Fibroblast of lung (primary cell): ENCODE measurements at regions not wholly inside any gene's neighbourhood (a gene's known extent, or its start where the extent isn't known, plus 50 kb on each side); places are given as distances from the start of the nearest gene placed in this dataset.

Source experiments
- DNase-seq, 2 donors: peaks; one replicate each; pipeline versions ENCODE4 v3.0.0 to v3.0.0-alpha.2; 2010; ENCODE audit warnings: low read depth in 2 of 2
- H2AFZ ChIP-seq: 2 replicates; pipeline ENCODE4 v1.5.1; 2012; ENCODE audit warnings: low read length, control low read depth, inconsistent platforms
- H3K27ac ChIP-seq: 2 replicates; pipeline ENCODE4 v1.5.1; 2011; ENCODE audit warnings: low read length, control low read depth; ENCODE audit not compliant: insufficient read depth
- H3K27me3 ChIP-seq: 2 replicates; pipeline ENCODE4 v1.5.1; 2011; ENCODE audit warnings: mild to moderate bottlenecking, low read length; ENCODE audit not compliant: control insufficient read depth, insufficient read depth
- H3K36me3 ChIP-seq: 2 replicates; pipeline ENCODE4 v1.5.1; 2011; ENCODE audit warnings: low read length; ENCODE audit not compliant: control insufficient read depth, insufficient read depth
- H3K4me1 ChIP-seq: 2 replicates; pipeline ENCODE4 v1.5.1; 2011; ENCODE audit warnings: low read length; ENCODE audit not compliant: control insufficient read depth, insufficient read depth; ENCODE audit errors: extremely low read depth
- H3K4me2 ChIP-seq: 2 replicates; pipeline ENCODE4 v1.5.1; 2011; ENCODE audit warnings: low read length, control low read depth; ENCODE audit not compliant: insufficient read depth; ENCODE audit errors: extremely low read depth
- H3K4me3 ChIP-seq, 4 experiments: fragments of 200-600 bp in 1 of 4; sonication (generic) in 1 of 4; replicated peaks in 1 of 4; 2 replicates each; pipeline ENCODE4 v1.5.1; 2011 to 2016; ENCODE audit warnings: low read length in 4 of 4, low read depth in 3 of 4, mild to moderate bottlenecking in 3 of 4, control low read depth in 2 of 4, inconsistent platforms in 1 of 4, mixed read lengths in 1 of 4; ENCODE audit not compliant: insufficient read depth in 1 of 4; ENCODE audit errors: control extremely low read depth in 1 of 4
- H3K79me2 ChIP-seq: 2 replicates; pipeline ENCODE4 v1.5.1; 2012; ENCODE audit warnings: mild to moderate bottlenecking, low read length, inconsistent platforms; ENCODE audit not compliant: control insufficient read depth, insufficient read depth
- H3K9ac ChIP-seq: 2 replicates; pipeline ENCODE4 v1.5.1; 2011; ENCODE audit warnings: mild to moderate bottlenecking, low read length, control low read depth; ENCODE audit not compliant: insufficient read depth
- H3K9me3 ChIP-seq: 2 replicates; pipeline ENCODE4 v1.5.1; 2012; ENCODE audit warnings: low read depth, low read length; ENCODE audit not compliant: control insufficient read depth, insufficient read depth
- H4K20me1 ChIP-seq: 2 replicates; pipeline ENCODE4 v1.5.1; 2011; ENCODE audit warnings: low read length; ENCODE audit not compliant: control insufficient read depth, insufficient read depth; ENCODE audit errors: extremely low read depth
- CTCF ChIP-seq, 2 donors: IDR thresholded peaks in 1 of 2; conservative IDR thresholded peaks in 1 of 2; 1 replicate in 1 of 2; 2 replicates in 1 of 2; pipeline ENCODE4 v1.5.1; 2011 to 2012; ENCODE audit warnings: low read length in 2 of 2, control low read depth in 1 of 2, inconsistent platforms in 1 of 2, low read depth in 1 of 2, mild to moderate bottlenecking in 1 of 2
- EZH2 ChIP-seq: IDR thresholded peaks from 2 replicates; pipeline ENCODE4 v1.5.1; 2012; ENCODE audit warnings: low read length, control low read depth, mild to moderate bottlenecking; ENCODE audit errors: missing control alignments

DNA sequence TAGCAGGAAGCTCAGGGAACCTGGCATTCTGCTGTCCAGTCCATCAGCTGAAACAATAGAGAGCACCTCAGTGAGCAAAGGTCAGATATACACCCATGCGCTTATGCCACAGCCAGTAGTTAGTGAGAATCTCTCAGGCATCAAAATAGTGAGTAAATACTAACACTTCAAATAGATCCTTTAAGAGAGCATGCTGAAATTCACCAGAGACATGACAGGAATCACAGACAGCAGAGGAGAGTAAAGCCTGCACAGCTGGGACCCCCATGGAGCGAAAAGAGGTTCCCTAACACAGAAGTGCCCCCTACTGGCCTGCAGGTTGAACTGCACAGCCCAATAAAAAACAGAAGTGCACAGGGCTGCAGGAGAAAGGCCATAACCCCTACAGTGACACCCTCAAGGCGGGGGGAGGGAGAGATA is 57.6 kb upstream of the ANTXRL start:
- Histone ChIP-seq H3K36me3 (no peaks in the 10 kb centered on the region), H4K20me1 (no peaks in the 10 kb centered on the region), H3K4me3 (no peak overlapping the region), H3K9me3 (no peaks in the 10 kb centered on the region), H3K27me3 (no peaks in the 10 kb centered on the region), H3K4me2 (no peak overlapping the region), H3K9ac (no peak overlapping the region), H2AFZ (no peak overlapping the region), H3K4me1 (no peaks in the 10 kb centered on the region), H3K79me2 (no peaks in the 10 kb centered on the region), H3K27ac (no peak overlapping the region)
- TF ChIP-seq EZH2 (no peak), CTCF (conservative IDR thresholded peaks at IDR 0.05 in 1 of 2, IDR thresholded peaks at IDR 0.05 in 1 of 2; ENCODE audit: low read depth in 1 of 2, low read length in 2 of 2) (peak; percentile 19 to 57)
- no peak for DNase-seq

GRCh38 chr10:46230615-46231014 is 56.2 kb upstream of the ANTXRL start:
- no peaks in the 10 kb centered on the region for H3K36me3 ChIP-seq
- no peaks in the 10 kb centered on the region for H3K4me1 ChIP-seq
- H3K9ac ChIP-seq = no peak overlapping the region
- DNase-seq = no peak
- H3K27me3 ChIP-seq = no peaks in the 10 kb centered on the region
- H3K4me2 ChIP-seq = no peak overlapping the region
- no peaks in the 10 kb centered on the region for H4K20me1 ChIP-seq
- H3K27ac ChIP-seq = no peak overlapping the region
- H3K4me3 ChIP-seq = no peak overlapping the region
- TF ChIP-seq CTCF (conservative IDR thresholded peaks at IDR 0.05 in 1 of 2, IDR thresholded peaks at IDR 0.05 in 1 of 2; ENCODE audit: low read depth in 1 of 2, low read length in 2 of 2) = no peak
- TF ChIP-seq EZH2 = no peak
- H2AFZ ChIP-seq = no peak overlapping the region
- no peaks in the 10 kb centered on the region for H3K79me2 ChIP-seq
- H3K9me3 ChIP-seq = no peaks in the 10 kb centered on the region

- Histone ChIP-seq H3K27me3 (no peaks in the 10 kb centered on the region), H3K27ac (no peak overlapping the region), H3K36me3 (no peaks in the 10 kb centered on the region), H3K79me2 (no peaks in the 10 kb centered on the region), H3K4me2 (no peak overlapping the region), H3K4me1 (no peaks in the 10 kb centered on the region), H4K20me1 (no peaks in the 10 kb centered on the region), H2AFZ (no peak overlapping the region), H3K4me3 (no peak overlapping the region), H3K9me3 (no peaks in the 10 kb centered on the region), H3K9ac (no peak overlapping the region)
- no peak for DNase-seq
- TF ChIP-seq EZH2 (no peak), CTCF (conservative IDR thresholded peaks at IDR 0.05 in 1 of 2, IDR thresholded peaks at IDR 0.05 in 1 of 2; ENCODE audit: low read depth in 1 of 2, low read length in 2 of 2) (no peak)
Measured at GRCh38 chr10:46231087-46231486, 55.7 kb upstream of the ANTXRL start.
